Nephron progenitor cell (in vitro differentiated cells): ENCODE measurements at regions not wholly inside any gene's neighbourhood (a gene's known extent, or its start where the extent isn't known, plus 50 kb on each side); places are given as distances from the start of the nearest gene placed in this dataset.
"Not testable (repeated sequence)": the region's sequence is repeated elsewhere in the genome, so short reads cannot be mapped to it uniquely, and the experiment has no call there.

ENCODE experiments used
- DNase-seq: peaks from one replicate; pipeline ENCODE4 v3.0.0; 2021
- H3K27ac Mint-ChIP-seq: 2 replicates; pipeline ENCODE4 v1.8.0; 2021; ENCODE audit warnings: mild to moderate bottlenecking, moderate library complexity, mixed read lengths
- H3K27me3 Mint-ChIP-seq: 2 replicates; pipeline ENCODE4 v1.8.0; 2021; ENCODE audit warnings: mild to moderate bottlenecking, low read depth, mixed read lengths; ENCODE audit not compliant: poor library complexity
- H3K36me3 Mint-ChIP-seq: 2 replicates; pipeline ENCODE4 v1.8.0; 2021; ENCODE audit warnings: low read depth, mixed read lengths
- H3K4me1 Mint-ChIP-seq: 2 replicates; pipeline ENCODE4 v1.8.0; 2021; ENCODE audit warnings: mixed read lengths
- H3K4me3 Mint-ChIP-seq: 2 replicates; pipeline ENCODE4 v1.8.0; 2021; ENCODE audit warnings: mild to moderate bottlenecking, moderate library complexity, mixed read lengths
- H3K9me3 Mint-ChIP-seq: 2 replicates; pipeline ENCODE4 v1.8.0; 2021; ENCODE audit warnings: mild to moderate bottlenecking, moderate library complexity, mixed read lengths
- TF ChIP-seq, protein P1 (sequence below): fragments of 200-600 bp; sonication (generic); IDR thresholded peaks from 2 replicates; pipeline ENCODE4 v1.5.0; 2021; ENCODE audit warnings: antibody characterized with exemption

- Mint-ChIP-seq H3K27ac (no peak overlapping the region), H3K27me3 (no peaks in the 10 kb centered on the region), H3K4me1 (no peaks in the 10 kb centered on the region), H3K9me3 (peaks cover under 1% of the 10 kb centered on the region), H3K4me3 (no peak overlapping the region), H3K36me3 (no peaks in the 10 kb centered on the region)
- TF ChIP-seq, protein P1, sequence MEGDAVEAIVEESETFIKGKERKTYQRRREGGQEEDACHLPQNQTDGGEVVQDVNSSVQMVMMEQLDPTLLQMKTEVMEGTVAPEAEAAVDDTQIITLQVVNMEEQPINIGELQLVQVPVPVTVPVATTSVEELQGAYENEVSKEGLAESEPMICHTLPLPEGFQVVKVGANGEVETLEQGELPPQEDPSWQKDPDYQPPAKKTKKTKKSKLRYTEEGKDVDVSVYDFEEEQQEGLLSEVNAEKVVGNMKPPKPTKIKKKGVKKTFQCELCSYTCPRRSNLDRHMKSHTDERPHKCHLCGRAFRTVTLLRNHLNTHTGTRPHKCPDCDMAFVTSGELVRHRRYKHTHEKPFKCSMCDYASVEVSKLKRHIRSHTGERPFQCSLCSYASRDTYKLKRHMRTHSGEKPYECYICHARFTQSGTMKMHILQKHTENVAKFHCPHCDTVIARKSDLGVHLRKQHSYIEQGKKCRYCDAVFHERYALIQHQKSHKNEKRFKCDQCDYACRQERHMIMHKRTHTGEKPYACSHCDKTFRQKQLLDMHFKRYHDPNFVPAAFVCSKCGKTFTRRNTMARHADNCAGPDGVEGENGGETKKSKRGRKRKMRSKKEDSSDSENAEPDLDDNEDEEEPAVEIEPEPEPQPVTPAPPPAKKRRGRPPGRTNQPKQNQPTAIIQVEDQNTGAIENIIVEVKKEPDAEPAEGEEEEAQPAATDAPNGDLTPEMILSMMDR: no peak
- no peak for DNase-seq
Observed at GRCh38 chr13:34371645-34372395, 553.9 kb downstream of the RFC3 start.

DNA sequence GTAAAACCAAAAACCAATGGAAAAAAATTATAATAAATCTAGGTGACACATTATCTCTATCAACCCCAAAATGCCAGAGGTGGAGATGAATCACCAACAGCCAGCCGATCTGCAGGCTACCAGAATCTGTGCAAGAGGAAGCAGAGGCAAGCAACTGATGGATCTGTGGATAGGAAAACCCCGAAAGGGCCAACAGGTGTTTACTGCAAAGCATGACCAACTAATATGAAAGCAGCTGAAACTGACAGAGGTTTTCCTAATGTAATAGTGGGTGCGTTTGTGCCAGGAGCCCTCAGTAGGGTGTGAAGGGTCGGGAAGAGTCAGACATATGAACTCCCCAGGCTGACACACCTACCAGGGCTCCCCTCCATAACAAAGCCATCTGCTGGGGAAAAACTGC lies 554.6 kb downstream of the RFC3 start:
- Mint-ChIP-seq H3K9me3 (no peaks in the 10 kb centered on the region), H3K4me1 (no peaks in the 10 kb centered on the region), H3K27ac (no peak overlapping the region), H3K36me3 (no peaks in the 10 kb centered on the region), H3K4me3 (no peak overlapping the region), H3K27me3 (no peaks in the 10 kb centered on the region)
- TF ChIP-seq, protein P1: no peak
- DNase-seq: no peak

- TF ChIP-seq, protein P1: no peak
- H3K27ac Mint-ChIP-seq: no peak overlapping the region
- no peaks in the 10 kb centered on the region for H3K27me3 Mint-ChIP-seq
- H3K36me3 Mint-ChIP-seq: no peaks in the 10 kb centered on the region
- H3K9me3 Mint-ChIP-seq: no peaks in the 10 kb centered on the region
- H3K4me1 Mint-ChIP-seq: no peaks in the 10 kb centered on the region
- no peak overlapping the region for H3K4me3 Mint-ChIP-seq
- no peak for DNase-seq
Observed at GRCh38 chr13:34376483-34376882, 558.5 kb downstream of the RFC3 start.

DNA sequence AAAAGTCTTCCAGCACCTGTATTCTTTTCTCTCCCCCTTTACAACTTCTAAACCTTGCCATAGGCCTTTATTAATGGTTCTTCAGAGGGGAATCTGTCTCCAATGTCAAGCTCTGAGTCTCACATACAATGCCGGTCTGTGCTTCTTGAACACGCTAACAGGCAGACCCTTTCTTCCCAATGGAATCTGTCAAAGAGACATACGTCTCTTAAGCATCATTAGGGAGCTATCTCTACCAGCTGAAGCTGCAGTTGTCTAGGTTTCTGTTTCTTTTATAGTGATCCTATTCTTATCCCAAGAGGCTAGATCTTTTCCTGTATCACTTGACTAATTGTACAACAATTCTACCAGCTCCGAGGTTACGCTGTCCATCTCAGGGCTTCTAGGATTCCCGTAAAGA lies 560.8 kb upstream of the NBEA start:
- no peak for DNase-seq
- Mint-ChIP-seq H3K4me1 (no peaks in the 10 kb centered on the region), H3K4me3 (no peak overlapping the region), H3K27ac (no peak overlapping the region), H3K9me3 (no peaks in the 10 kb centered on the region), H3K27me3 (peaks cover 2% of the 10 kb centered on the region), H3K36me3 (no peaks in the 10 kb centered on the region)
- TF ChIP-seq, protein P1: no peak

DNA sequence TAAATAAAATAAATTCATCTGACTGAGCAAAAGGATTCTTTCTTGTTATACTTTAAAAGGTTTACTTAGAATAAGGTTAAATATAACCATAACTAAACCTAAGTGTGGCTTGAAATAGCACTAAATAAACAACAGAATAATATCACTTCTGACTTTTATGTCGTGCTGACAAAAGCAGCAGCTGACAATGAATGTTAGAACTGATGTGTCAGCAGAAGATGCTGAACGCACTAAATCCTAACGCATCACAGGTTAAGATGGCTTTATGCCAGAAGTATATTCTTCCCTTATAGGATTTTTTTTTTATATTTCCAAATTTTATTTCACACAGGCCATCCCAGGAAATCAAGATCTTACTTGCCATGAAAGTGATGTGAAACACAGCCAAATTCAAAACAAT lies 558.3 kb upstream of the NBEA start:
- Mint-ChIP-seq H3K9me3 (peaks cover 4% of the 10 kb centered on the region), H3K4me3 (no peak overlapping the region), H3K4me1 (no peaks in the 10 kb centered on the region), H3K27ac (no peak overlapping the region), H3K27me3 (peaks cover 2% of the 10 kb centered on the region), H3K36me3 (no peaks in the 10 kb centered on the region)
- TF ChIP-seq, protein P1: no peak
- DNase-seq: no peak

GRCh38 chr13:34386229-34386628 lies 555.8 kb upstream of the NBEA start:
- not testable (repeated sequence) for H3K36me3 Mint-ChIP-seq, H3K4me1 Mint-ChIP-seq, H3K27me3 Mint-ChIP-seq, H3K27ac Mint-ChIP-seq, DNase-seq, H3K9me3 Mint-ChIP-seq, H3K4me3 Mint-ChIP-seq
